Mesothelial cell of epicardium (in vitro differentiated cells): ENCODE measurements at regions not wholly inside any gene's neighbourhood (a gene's known extent, or its start where the extent isn't known, plus 50 kb on each side); places are given as distances from the start of the nearest gene placed in this dataset.

Source experiments
- DNase-seq, 2 experiments: peaks; one replicate each; pipeline ENCODE4 v3.0.0; 2021; ENCODE audit warnings: low spot score in 2 of 2; ENCODE audit not compliant: unreplicated experiment in 2 of 2
- H3K27ac Mint-ChIP-seq: 2 replicates; pipeline ENCODE4 v1.8.0; 2021; ENCODE audit warnings: mixed read lengths
- H3K27me3 Mint-ChIP-seq: 2 replicates; pipeline ENCODE4 v1.8.0; 2021; ENCODE audit warnings: low read depth, mixed read lengths
- H3K36me3 Mint-ChIP-seq: 2 replicates; pipeline ENCODE4 v1.8.0; 2021; ENCODE audit warnings: mixed read lengths
- H3K4me1 Mint-ChIP-seq: 2 replicates; pipeline ENCODE4 v1.8.0; 2021; ENCODE audit warnings: mixed read lengths
- H3K4me3 Mint-ChIP-seq: 2 replicates; pipeline ENCODE4 v1.8.0; 2021; ENCODE audit warnings: mild to moderate bottlenecking, moderate library complexity, mixed read lengths
- H3K9me3 Mint-ChIP-seq: 2 replicates; pipeline ENCODE4 v1.8.0; 2021; ENCODE audit warnings: mixed read lengths
- TF ChIP-seq, protein P1 (sequence below): fragments of 200-600 bp; sonication (generic); IDR thresholded peaks from one replicate; pipeline ENCODE4 v1.5.0; 2021; ENCODE audit warnings: antibody characterized with exemption; ENCODE audit not compliant: unreplicated experiment

- Mint-ChIP-seq H3K4me3 (no peak overlapping the region), H3K27me3 (peaks cover 35% of the 10 kb centered on the region), H3K36me3 (peaks cover 3% of the 10 kb centered on the region), H3K27ac (no peak overlapping the region), H3K9me3 (peaks cover 13% of the 10 kb centered on the region), H3K4me1 (peaks cover 18% of the 10 kb centered on the region)
- TF ChIP-seq, protein P1, sequence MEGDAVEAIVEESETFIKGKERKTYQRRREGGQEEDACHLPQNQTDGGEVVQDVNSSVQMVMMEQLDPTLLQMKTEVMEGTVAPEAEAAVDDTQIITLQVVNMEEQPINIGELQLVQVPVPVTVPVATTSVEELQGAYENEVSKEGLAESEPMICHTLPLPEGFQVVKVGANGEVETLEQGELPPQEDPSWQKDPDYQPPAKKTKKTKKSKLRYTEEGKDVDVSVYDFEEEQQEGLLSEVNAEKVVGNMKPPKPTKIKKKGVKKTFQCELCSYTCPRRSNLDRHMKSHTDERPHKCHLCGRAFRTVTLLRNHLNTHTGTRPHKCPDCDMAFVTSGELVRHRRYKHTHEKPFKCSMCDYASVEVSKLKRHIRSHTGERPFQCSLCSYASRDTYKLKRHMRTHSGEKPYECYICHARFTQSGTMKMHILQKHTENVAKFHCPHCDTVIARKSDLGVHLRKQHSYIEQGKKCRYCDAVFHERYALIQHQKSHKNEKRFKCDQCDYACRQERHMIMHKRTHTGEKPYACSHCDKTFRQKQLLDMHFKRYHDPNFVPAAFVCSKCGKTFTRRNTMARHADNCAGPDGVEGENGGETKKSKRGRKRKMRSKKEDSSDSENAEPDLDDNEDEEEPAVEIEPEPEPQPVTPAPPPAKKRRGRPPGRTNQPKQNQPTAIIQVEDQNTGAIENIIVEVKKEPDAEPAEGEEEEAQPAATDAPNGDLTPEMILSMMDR, result no peak
- DNase-seq, result no peak
These were observed 50.6 kb upstream of the FAM204A start for GRCh38 chr10:118392761-118393160.
